GM18517 (cell line): ENCODE measurements at regions not wholly inside any gene's neighbourhood (a gene's known extent, or its start where the extent isn't known, plus 50 kb on each side); places are given as distances from the start of the nearest gene placed in this dataset.
A peak's percentile ranks its signal among the peaks of the same experiment; 100 is the strongest.

Experiments used
- ATAC-seq: cut with Tn5 transposase; IDR thresholded peaks from one replicate; pipeline ENCODE4 v1.9.1; 2021; ENCODE audit warnings: mild to moderate bottlenecking, moderate library complexity; ENCODE audit not compliant: unreplicated experiment

GRCh38 chr12:98372340-98373024, 142.9 kb upstream of the TMPO start:
- ATAC-seq = no peak

GRCh38 chr12:98373025-98373554, 142.3 kb upstream of the TMPO start:
- ATAC-seq = no peak

- ATAC-seq = no peak
These were observed 141.4 kb upstream of the TMPO start for GRCh38 chr12:98374007-98374406.

- no peak for ATAC-seq
These were observed 136.3 kb upstream of the TMPO start for GRCh38 chr12:98379106-98379505.

- ATAC-seq = no peak
These were observed 129.7 kb upstream of the TMPO start for GRCh38 chr12:98385641-98386040.

- ATAC-seq = no peak
These were observed 127.9 kb upstream of the TMPO start for GRCh38 chr12:98387444-98387843.

- ATAC-seq = no peak
These were observed 127.3 kb upstream of the TMPO start for GRCh38 chr12:98388126-98388525.

GRCh38 chr12:98389593-98389992, 125.8 kb upstream of the TMPO start:
- ATAC-seq = no peak

GRCh38 chr12:98397323-98398105, 117.9 kb upstream of the TMPO start:
- peak; percentile 87 for ATAC-seq

- ATAC-seq = peak; percentile 38
These were observed 115.9 kb upstream of the TMPO start for GRCh38 chr12:98399532-98399931.

- ATAC-seq = no peak
These were observed 114.0 kb upstream of the TMPO start for GRCh38 chr12:98401427-98401826.

- no peak for ATAC-seq
These were observed 113.3 kb upstream of the TMPO start for GRCh38 chr12:98402091-98402490.

- no peak for ATAC-seq
These were observed 112.7 kb upstream of the TMPO start for GRCh38 chr12:98402671-98403070.

GRCh38 chr12:98403385-98403784, 112.0 kb upstream of the TMPO start:
- ATAC-seq = no peak

- ATAC-seq = no peak
These were observed 111.5 kb upstream of the TMPO start for GRCh38 chr12:98403936-98404335.

GRCh38 chr12:98405805-98406366, 109.5 kb upstream of the TMPO start:
- ATAC-seq = no peak

- ATAC-seq = no peak
These were observed 109.0 kb upstream of the TMPO start for GRCh38 chr12:98406378-98406777.

- ATAC-seq = no peak
These were observed 106.7 kb upstream of the TMPO start for GRCh38 chr12:98408681-98409080.

- ATAC-seq = no peak
These were observed 105.8 kb upstream of the TMPO start for GRCh38 chr12:98409548-98409947.

GRCh38 chr12:98410356-98410755, 105.0 kb upstream of the TMPO start:
- no peak for ATAC-seq

GRCh38 chr12:98416845-98417244, 98.5 kb upstream of the TMPO start:
- ATAC-seq = no peak

- no peak for ATAC-seq
These were observed 98.1 kb upstream of the TMPO start for GRCh38 chr12:98417266-98417665.
